Mammary epithelial cell (primary cell): ENCODE measurements at regions not wholly inside any gene's neighbourhood (a gene's known extent, or its start where the extent isn't known, plus 50 kb on each side); places are given as distances from the start of the nearest gene placed in this dataset.

ENCODE experiments used
- EZH2 ChIP-seq: IDR thresholded peaks from 2 replicates; pipeline ENCODE4 v1.6.1; 2012; ENCODE audit warnings: low read length, inconsistent platforms, borderline replicate concordance
- TF ChIP-seq, protein P1 (sequence below), 2 donors: IDR thresholded peaks in 1 of 2; conservative IDR thresholded peaks in 1 of 2; 2 replicates each; pipeline ENCODE4 v1.5.1; 2011 to 2012; ENCODE audit warnings: inconsistent platforms in 2 of 2, low read length in 2 of 2, mild to moderate bottlenecking in 2 of 2, control low read depth in 1 of 2, low read depth in 1 of 2; ENCODE audit not compliant: insufficient read depth in 1 of 2; ENCODE audit errors: extremely low read depth in 1 of 2

GRCh38 chr15:25185156-25185710 lies 230.4 kb downstream of the SNRPN start:
- TF ChIP-seq EZH2 = no peak
- TF ChIP-seq, protein P1, sequence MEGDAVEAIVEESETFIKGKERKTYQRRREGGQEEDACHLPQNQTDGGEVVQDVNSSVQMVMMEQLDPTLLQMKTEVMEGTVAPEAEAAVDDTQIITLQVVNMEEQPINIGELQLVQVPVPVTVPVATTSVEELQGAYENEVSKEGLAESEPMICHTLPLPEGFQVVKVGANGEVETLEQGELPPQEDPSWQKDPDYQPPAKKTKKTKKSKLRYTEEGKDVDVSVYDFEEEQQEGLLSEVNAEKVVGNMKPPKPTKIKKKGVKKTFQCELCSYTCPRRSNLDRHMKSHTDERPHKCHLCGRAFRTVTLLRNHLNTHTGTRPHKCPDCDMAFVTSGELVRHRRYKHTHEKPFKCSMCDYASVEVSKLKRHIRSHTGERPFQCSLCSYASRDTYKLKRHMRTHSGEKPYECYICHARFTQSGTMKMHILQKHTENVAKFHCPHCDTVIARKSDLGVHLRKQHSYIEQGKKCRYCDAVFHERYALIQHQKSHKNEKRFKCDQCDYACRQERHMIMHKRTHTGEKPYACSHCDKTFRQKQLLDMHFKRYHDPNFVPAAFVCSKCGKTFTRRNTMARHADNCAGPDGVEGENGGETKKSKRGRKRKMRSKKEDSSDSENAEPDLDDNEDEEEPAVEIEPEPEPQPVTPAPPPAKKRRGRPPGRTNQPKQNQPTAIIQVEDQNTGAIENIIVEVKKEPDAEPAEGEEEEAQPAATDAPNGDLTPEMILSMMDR (conservative IDR thresholded peaks at IDR 0.05 in 1 of 2, IDR thresholded peaks at IDR 0.05 in 1 of 2; ENCODE audit: extremely low read depth in 1 of 2, insufficient read depth in 1 of 2, low read depth in 1 of 2, low read length in 2 of 2) = no peak
